HL-60 (cell line): ENCODE measurements at regions not wholly inside any gene's neighbourhood (a gene's known extent, or its start where the extent isn't known, plus 50 kb on each side); places are given as distances from the start of the nearest gene placed in this dataset.

Experiments
- CTCF ChIP-seq: IDR thresholded peaks from one replicate; pipeline ENCODE4 v1.5.1; 2011; ENCODE audit warnings: low read length, control low read depth, inconsistent platforms; ENCODE audit not compliant: insufficient read depth
- GABPA ChIP-seq: IDR thresholded peaks from 2 replicates; pipeline ENCODE4 v1.6.1; 2012; ENCODE audit warnings: low read depth
- POLR2AphosphoS5 ChIP-seq: IDR thresholded peaks from 2 replicates; pipeline ENCODE4 v1.6.1; 2012; ENCODE audit warnings: low read depth

GRCh38 chr20:1722513-1723050 is 65.0 kb upstream of the SIRPG start:
- no peak for TF ChIP-seq CTCF
- no peak for TF ChIP-seq POLR2AphosphoS5
- TF ChIP-seq GABPA = no peak
